Muscle of leg (tissue), 3 donors: ENCODE measurements at regions not wholly inside any gene's neighbourhood (a gene's known extent, or its start where the extent isn't known, plus 50 kb on each side); places are given as distances from the start of the nearest gene placed in this dataset.
A peak's percentile ranks its signal among the peaks of the same experiment; 100 is the strongest.

Experiments used
- DNase-seq: peaks from one replicate; pipeline ENCODE4 v3.0.0; 2013
- H3K27ac ChIP-seq: one replicate; pipeline ENCODE4 v1.5.1; 2013; ENCODE audit warnings: mild to moderate bottlenecking, low read length, control low read depth
- H3K27me3 ChIP-seq: one replicate; pipeline ENCODE4 v1.6.1; 2013; ENCODE audit warnings: low read length; ENCODE audit not compliant: control insufficient read depth, insufficient read depth
- H3K36me3 ChIP-seq: one replicate; pipeline ENCODE4 v1.6.1; 2013; ENCODE audit warnings: low read length; ENCODE audit not compliant: control insufficient read depth, insufficient read depth
- H3K4me1 ChIP-seq: one replicate; pipeline ENCODE4 v1.6.1; 2013; ENCODE audit warnings: low read length; ENCODE audit not compliant: control insufficient read depth, insufficient read depth
- H3K4me3 ChIP-seq: one replicate; pipeline ENCODE4 v1.5.1; 2013; ENCODE audit warnings: low read length, control low read depth
- H3K9me3 ChIP-seq: replicated peaks from 2 replicates; pipeline ENCODE4 v1.6.1; 2013; ENCODE audit warnings: low read depth, low read length; ENCODE audit not compliant: control insufficient read depth
- WGBS: methylation state at CpG from one replicate; pipeline ENCODE4 v1.1.5; 2013; ENCODE audit warnings: missing lambda C conversion rate; ENCODE audit not compliant: insufficient coverage; 5-methylcytosine and 5-hydroxymethylcytosine counted together

GRCh38 chr2:235293061-235293460, 200.8 kb upstream of the AGAP1 start:
- H3K27me3 ChIP-seq, result peaks cover 5% of the 10 kb centered on the region
- DNase-seq, result no peak
- WGBS, result 80% methylated on average over 6 of the region's 8 CpGs

GRCh38 chr2:235295831-235296230, 198.0 kb upstream of the AGAP1 start:
- Histone ChIP-seq H3K9me3 (no peaks in the 10 kb centered on the region), H3K27ac (no peak overlapping the region), H3K36me3 (no peaks in the 10 kb centered on the region), H3K4me1 (no peaks in the 10 kb centered on the region), H3K27me3 (peaks cover 5% of the 10 kb centered on the region), H3K4me3 (no peak overlapping the region)
- no peak for DNase-seq
- 91% methylated on average over 3 of the region's 4 CpGs for WGBS

More at GRCh38 chr2:235293061-235293460, 200.8 kb upstream of the AGAP1 start:
- no peaks in the 10 kb centered on the region for H3K4me1 ChIP-seq
- no peak overlapping the region for H3K4me3 ChIP-seq
- no peak overlapping the region for H3K27ac ChIP-seq
- H3K9me3 ChIP-seq, result no peaks in the 10 kb centered on the region
- H3K36me3 ChIP-seq, result no peaks in the 10 kb centered on the region

GRCh38 chr2:235300368-235301201, 193.3 kb upstream of the AGAP1 start:
- Histone ChIP-seq H3K27ac (no peak overlapping the region), H3K36me3 (no peaks in the 10 kb centered on the region), H3K4me3 (no peak overlapping the region), H3K9me3 (no peaks in the 10 kb centered on the region), H3K4me1 (no peaks in the 10 kb centered on the region), H3K27me3 (peaks cover 6% of the 10 kb centered on the region)
- peak; percentile 22 for DNase-seq
- WGBS, result 64% methylated on average over 8 of the region's 16 CpGs

- Histone ChIP-seq H3K4me3 (no peak overlapping the region), H3K27me3 (peaks cover 7% of the 10 kb centered on the region)
Observed at GRCh38 chr2:235301202-235302076, 192.4 kb upstream of the AGAP1 start.

GRCh38 chr2:235302263-235302662, 191.6 kb upstream of the AGAP1 start:
- Histone ChIP-seq H3K4me3 (no peak overlapping the region), H3K36me3 (no peaks in the 10 kb centered on the region), H3K27ac (no peak overlapping the region), H3K4me1 (no peaks in the 10 kb centered on the region), H3K9me3 (no peaks in the 10 kb centered on the region), H3K27me3 (peaks cover 7% of the 10 kb centered on the region)
- no peak for DNase-seq
- 85% methylated on average over 8 of the region's 9 CpGs for WGBS

More at GRCh38 chr2:235301202-235302076, 192.4 kb upstream of the AGAP1 start:
- Histone ChIP-seq H3K9me3 (no peaks in the 10 kb centered on the region), H3K36me3 (no peaks in the 10 kb centered on the region), H3K27ac (no peak overlapping the region), H3K4me1 (no peaks in the 10 kb centered on the region)
- WGBS, result 64% methylated on average over 3 of the region's 7 CpGs
- no peak for DNase-seq

- H3K4me3 ChIP-seq, result no peak overlapping the region
- no peaks in the 10 kb centered on the region for H3K4me1 ChIP-seq
- peaks cover 7% of the 10 kb centered on the region for H3K27me3 ChIP-seq
- H3K9me3 ChIP-seq, result no peaks in the 10 kb centered on the region
- WGBS, result 65% methylated on average over 14 of the region's 18 CpGs
- no peaks in the 10 kb centered on the region for H3K36me3 ChIP-seq
- H3K27ac ChIP-seq, result no peak overlapping the region
- no peak for DNase-seq
Observed at GRCh38 chr2:235303499-235304291, 190.1 kb upstream of the AGAP1 start.

GRCh38 chr2:235305678-235306077, 188.2 kb upstream of the AGAP1 start:
- no peak overlapping the region for H3K4me3 ChIP-seq

GRCh38 chr2:235311044-235311443, 182.8 kb upstream of the AGAP1 start:
- no peak overlapping the region for H3K4me3 ChIP-seq
- no peak overlapping the region for H3K27ac ChIP-seq
- no peaks in the 10 kb centered on the region for H3K9me3 ChIP-seq
- H3K27me3 ChIP-seq, result no peaks in the 10 kb centered on the region
- no peak for DNase-seq
- WGBS, result 86% methylated on average over 1 of the region's 4 CpGs
- H3K36me3 ChIP-seq, result no peaks in the 10 kb centered on the region
- peaks cover 3% of the 10 kb centered on the region for H3K4me1 ChIP-seq

More at GRCh38 chr2:235305678-235306077, 188.2 kb upstream of the AGAP1 start:
- no peak overlapping the region for H3K27ac ChIP-seq
- no peak for DNase-seq
- H3K27me3 ChIP-seq, result peaks cover 7% of the 10 kb centered on the region
- 95% methylated on average over 5 of the region's 6 CpGs for WGBS
- H3K4me1 ChIP-seq, result no peaks in the 10 kb centered on the region
- no peaks in the 10 kb centered on the region for H3K9me3 ChIP-seq
- H3K36me3 ChIP-seq, result no peaks in the 10 kb centered on the region

- peaks cover 3% of the 10 kb centered on the region for H3K4me1 ChIP-seq
- H3K36me3 ChIP-seq, result no peaks in the 10 kb centered on the region
- no CpG with 5 or more reads among the region's 2 CpGs for WGBS
- H3K27ac ChIP-seq, result no peak overlapping the region
- no peak overlapping the region for H3K4me3 ChIP-seq
- no peaks in the 10 kb centered on the region for H3K9me3 ChIP-seq
- DNase-seq, result no peak
- no peaks in the 10 kb centered on the region for H3K27me3 ChIP-seq
Observed at GRCh38 chr2:235312571-235312970, 181.3 kb upstream of the AGAP1 start.
